ENCODE measurements at regions not wholly inside any gene's neighbourhood (a gene's known extent, or its start where the extent isn't known, plus 50 kb on each side); places are given as distances from the start of the nearest gene placed in this dataset.
A peak's percentile ranks its signal among the peaks of the same experiment; 100 is the strongest.

DNA sequence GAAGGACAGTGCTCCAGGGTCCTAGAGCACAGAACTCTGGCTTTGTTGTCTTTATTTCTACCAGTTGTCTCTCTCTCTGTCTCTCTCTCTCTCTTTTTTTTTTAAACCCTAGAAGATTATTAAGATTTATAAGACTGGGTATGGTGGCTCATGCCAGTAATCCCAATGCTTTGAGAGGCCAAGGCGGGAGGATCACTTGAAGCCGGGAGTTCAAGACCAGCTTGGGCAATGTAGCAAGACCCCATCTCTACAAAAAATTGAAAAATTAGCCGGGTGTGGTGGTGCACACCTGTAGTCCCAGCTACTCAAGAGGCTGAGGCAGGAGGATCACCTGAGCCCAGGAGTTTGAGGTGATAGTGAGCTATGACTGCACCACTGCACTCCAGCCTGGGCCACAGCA, 65.0 kb upstream of the ABL1 start:
- peaks cover 30% of the 10 kb centered on the region for H3K4me1 Mint-ChIP-seq (ENCODE audit: low read depth)
- ATAC-seq (no peak), DNase-seq (no peak)
- H3K27me3 Mint-ChIP-seq (ENCODE audit: low read depth), result no peaks in the 10 kb centered on the region
- H3K9me3 Mint-ChIP-seq (ENCODE audit: insufficient read depth), result peaks cover 3% of the 10 kb centered on the region
- H3K36me3 Mint-ChIP-seq (ENCODE audit: low read depth), result no peaks in the 10 kb centered on the region
- ChIA-PET CTCF (interaction anchor here (1.5 to 7.4 kb wide), 2 partner anchors 94 to 277 kb away, joined by 3 to 59 read pairs; no protein-coding TSS in a partner anchor), POLR2A (no interaction called here)
- H3K27ac Mint-ChIP-seq, result no peak overlapping the region
- H3K4me3 Mint-ChIP-seq, result no peak overlapping the region

DNA sequence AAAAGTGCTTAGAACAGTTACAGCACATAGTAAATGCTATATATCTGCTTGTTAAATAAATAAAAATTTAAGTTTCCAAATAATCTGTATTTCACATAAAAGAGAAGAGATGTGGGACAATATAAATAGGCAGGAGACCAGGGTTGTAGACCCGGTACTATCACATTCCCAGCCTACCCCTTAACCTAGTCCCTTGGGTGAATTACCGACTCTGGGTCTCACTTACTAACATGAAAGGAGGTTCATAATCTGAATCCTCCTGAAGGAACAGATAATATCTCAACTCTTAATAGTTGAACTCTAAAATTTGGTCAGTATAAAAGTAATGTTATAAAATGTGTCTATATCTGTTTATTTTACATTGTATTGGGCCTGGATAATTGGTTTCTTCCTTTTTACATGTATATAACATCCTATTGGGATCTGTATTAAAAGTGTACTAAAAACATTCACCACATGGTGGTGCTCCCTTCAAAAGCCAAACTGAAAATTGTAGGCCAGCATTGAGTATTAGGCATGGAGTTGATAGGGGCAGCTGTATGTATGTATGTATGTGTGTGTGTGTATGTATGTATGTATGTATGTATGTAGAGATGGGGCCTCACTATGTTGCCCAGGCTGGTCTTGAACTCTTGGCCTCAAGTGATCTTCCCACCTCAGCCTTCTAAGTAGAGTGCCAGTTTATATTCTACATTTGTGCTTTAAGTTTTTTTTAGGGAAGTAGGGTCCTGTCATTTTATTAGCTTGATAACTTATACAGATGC, 64.2 kb upstream of the ABL1 start:
- Mint-ChIP-seq H3K4me1 (ENCODE audit: low read depth) (peaks cover 23% of the 10 kb centered on the region), H3K9me3 (ENCODE audit: insufficient read depth) (peaks cover 11% of the 10 kb centered on the region), H3K27ac (no peak overlapping the region), H3K4me3 (no peak overlapping the region), H3K27me3 (ENCODE audit: low read depth) (no peaks in the 10 kb centered on the region), H3K36me3 (ENCODE audit: low read depth) (peaks cover 4% of the 10 kb centered on the region)
- no peak for DNase-seq
- ATAC-seq, result peak; percentile 82
- ChIA-PET CTCF (interaction anchor here (0.8 to 7.4 kb wide), 8 partner anchors 14 to 276 kb away, joined by 3 to 59 read pairs (median 4); no protein-coding TSS in a partner anchor), POLR2A (no interaction called here)

DNA sequence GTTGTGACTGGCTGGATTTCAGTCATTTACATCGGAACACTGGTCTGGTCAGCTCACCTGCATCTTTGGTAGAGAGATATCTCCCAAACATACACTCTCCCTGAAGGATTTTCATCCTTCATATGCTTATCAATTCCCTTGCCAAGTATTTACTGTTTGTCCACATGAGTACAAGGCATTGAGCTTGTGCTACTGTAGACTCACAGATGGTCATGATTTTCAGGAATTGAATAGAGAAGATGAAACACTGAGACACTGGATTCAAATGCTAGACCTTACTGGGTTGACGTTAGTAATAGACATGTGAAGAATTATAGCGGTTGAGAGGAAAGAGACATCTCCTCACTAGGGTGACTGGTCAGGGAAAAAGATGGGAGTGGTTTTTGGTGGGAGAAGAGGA, 62.9 kb upstream of the ABL1 start:
- no peak for DNase-seq
- ATAC-seq, result no peak
- H3K27me3 Mint-ChIP-seq (ENCODE audit: low read depth), result no peaks in the 10 kb centered on the region
- peaks cover 13% of the 10 kb centered on the region for H3K9me3 Mint-ChIP-seq (ENCODE audit: insufficient read depth)
- no peak overlapping the region for H3K4me3 Mint-ChIP-seq
- ChIA-PET POLR2A (no interaction called here), CTCF (interaction anchor here (0.9 to 7.4 kb wide), 5 partner anchors 23 to 92 kb away, joined by 3 to 59 read pairs (median 4); no protein-coding TSS in a partner anchor)
- H3K4me1 Mint-ChIP-seq (ENCODE audit: low read depth), result peaks cover 10% of the 10 kb centered on the region
- H3K36me3 Mint-ChIP-seq (ENCODE audit: low read depth), result peaks cover 4% of the 10 kb centered on the region
- H3K27ac Mint-ChIP-seq, result no peak overlapping the region

DNA sequence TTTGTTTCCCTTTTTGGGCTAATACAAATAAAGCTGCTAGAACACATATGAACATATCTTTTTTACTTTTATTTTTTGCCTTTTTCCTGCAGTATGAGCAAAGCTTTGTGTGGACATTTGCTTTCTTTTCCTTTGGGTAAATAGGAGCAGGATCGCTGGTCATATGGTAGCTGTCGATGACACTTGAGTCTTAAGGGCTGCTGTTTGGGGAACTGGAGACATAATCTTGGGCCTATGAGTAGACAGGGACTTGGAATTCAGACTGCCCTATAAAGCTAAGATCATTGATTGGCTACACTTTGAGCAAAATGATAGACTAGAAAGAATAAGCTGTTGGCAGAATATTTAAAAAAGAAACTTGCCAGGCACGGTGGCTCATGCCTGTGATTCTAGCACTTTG, 60.9 kb upstream of the ABL1 start:
- H3K27ac Mint-ChIP-seq, result no peak overlapping the region
- H3K9me3 Mint-ChIP-seq (ENCODE audit: insufficient read depth), result peaks cover 13% of the 10 kb centered on the region
- DNase-seq (no peak), ATAC-seq (no peak)
- ChIA-PET CTCF (interaction anchor here (1.1 to 7.4 kb wide), 2 partner anchors 58 to 90 kb away, joined by 3 to 59 read pairs; no protein-coding TSS in a partner anchor), POLR2A (no interaction called here)
- peaks cover 10% of the 10 kb centered on the region for H3K4me1 Mint-ChIP-seq (ENCODE audit: low read depth)
- no peaks in the 10 kb centered on the region for H3K27me3 Mint-ChIP-seq (ENCODE audit: low read depth)
- H3K4me3 Mint-ChIP-seq, result no peak overlapping the region
- peaks cover 4% of the 10 kb centered on the region for H3K36me3 Mint-ChIP-seq (ENCODE audit: low read depth)

DNA sequence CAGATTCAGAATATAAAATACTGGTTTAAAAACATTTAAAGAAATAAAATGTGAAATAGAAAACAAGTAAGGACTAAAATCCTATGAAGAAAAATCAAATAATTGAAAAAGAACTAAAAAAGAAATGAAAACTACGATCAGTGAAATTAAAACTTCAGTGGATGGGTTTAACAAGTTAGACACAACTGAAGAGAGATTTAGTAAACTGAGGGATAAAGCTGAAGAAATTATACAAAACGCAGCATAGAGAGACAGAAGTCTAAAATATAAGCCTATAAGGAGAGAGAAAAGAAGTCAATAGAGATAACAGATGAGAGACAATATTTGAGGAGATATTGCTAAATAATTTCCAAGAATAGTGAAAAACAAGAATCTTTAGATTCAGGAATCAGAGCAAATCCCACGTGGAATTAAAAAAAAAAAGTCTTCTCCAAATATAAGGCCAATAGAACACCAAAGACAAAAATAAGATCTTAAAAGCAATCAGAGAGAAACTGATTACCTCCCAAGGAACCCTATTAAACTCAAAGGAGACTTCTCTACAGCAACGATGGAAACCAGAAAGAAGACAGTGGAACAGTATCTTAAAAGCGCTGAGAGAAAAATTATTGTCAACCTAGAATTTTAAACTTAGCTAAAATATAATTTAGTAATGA, 59.6 kb upstream of the ABL1 start:
- Mint-ChIP-seq H3K4me1 (ENCODE audit: low read depth) (peaks cover 10% of the 10 kb centered on the region), H3K27ac (no peak overlapping the region), H3K27me3 (ENCODE audit: low read depth) (no peaks in the 10 kb centered on the region), H3K36me3 (ENCODE audit: low read depth) (peaks cover 4% of the 10 kb centered on the region), H3K9me3 (ENCODE audit: insufficient read depth) (peaks cover 13% of the 10 kb centered on the region), H3K4me3 (no peak overlapping the region)
- POLR2A ChIA-PET, result no interaction called here
- CTCF ChIA-PET, result interaction anchor here (0.8 kb wide), 1 partner anchor 12 kb away, joined by 3 read pairs; no protein-coding TSS in a partner anchor
- DNase-seq (no peak), ATAC-seq (no peak)

DNA sequence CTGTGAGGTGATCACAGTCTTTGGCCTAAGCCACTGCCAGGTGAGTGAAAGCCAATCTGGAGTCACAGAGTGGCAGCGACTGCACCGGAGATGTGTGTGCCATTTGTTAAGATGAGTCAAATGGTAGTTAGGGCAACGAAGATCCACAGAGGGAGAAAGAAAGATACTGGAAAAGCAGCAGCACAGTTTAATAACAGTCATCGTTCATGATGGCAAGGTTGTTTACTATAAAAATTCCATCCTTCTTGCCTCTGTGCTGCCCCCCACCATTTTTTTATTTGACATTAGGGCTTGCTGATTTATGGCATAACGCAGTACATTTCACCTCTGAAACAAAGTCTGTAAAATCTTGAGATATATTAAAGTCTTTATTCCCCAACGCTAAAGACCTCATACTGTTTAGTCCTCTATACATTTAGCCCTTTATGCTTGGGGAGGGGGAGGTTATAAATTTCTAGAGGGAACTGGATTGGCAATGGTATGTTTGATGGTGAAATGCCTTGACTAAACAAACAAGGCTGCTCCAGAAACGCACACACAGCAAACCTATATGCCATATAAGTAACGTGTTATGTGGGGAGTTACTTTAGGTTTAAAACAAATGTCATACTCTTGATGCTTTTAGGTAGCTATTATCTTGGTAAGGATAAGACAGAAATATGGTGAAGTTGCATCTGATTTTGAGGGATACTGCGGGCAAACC, 55.8 kb upstream of the ABL1 start:
- Mint-ChIP-seq H3K9me3 (ENCODE audit: insufficient read depth) (peaks cover 13% of the 10 kb centered on the region), H3K27ac (no peak overlapping the region), H3K4me3 (no peak overlapping the region), H3K27me3 (ENCODE audit: low read depth) (no peaks in the 10 kb centered on the region), H3K4me1 (ENCODE audit: low read depth) (peaks cover 8% of the 10 kb centered on the region), H3K36me3 (ENCODE audit: low read depth) (peaks cover 4% of the 10 kb centered on the region)
- POLR2A ChIA-PET, result no interaction called here
- DNase-seq, result no peak
- ATAC-seq, result no peak
- CTCF ChIA-PET, result no interaction called here

DNA sequence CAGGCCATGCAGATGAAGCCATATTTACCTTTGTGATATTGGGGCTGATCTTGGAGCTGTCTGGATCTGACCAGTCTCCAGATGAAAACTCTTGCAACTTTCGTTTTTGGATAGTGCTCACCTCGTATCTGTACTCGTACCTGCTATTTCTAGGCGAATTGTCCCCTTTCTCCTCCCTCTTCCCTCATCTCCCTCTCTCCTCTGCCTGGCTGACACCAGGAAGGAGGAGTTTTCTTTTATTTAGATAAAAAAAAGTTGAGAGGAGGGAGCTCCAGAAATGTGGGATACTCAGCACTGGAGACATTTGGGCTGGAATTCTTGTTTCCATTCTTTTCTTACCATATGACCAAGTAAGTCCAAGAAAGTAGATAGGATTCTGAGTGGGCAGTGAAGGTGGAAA, 54.6 kb upstream of the ABL1 start:
- ChIA-PET POLR2A (no interaction called here), CTCF (no interaction called here)

DNA sequence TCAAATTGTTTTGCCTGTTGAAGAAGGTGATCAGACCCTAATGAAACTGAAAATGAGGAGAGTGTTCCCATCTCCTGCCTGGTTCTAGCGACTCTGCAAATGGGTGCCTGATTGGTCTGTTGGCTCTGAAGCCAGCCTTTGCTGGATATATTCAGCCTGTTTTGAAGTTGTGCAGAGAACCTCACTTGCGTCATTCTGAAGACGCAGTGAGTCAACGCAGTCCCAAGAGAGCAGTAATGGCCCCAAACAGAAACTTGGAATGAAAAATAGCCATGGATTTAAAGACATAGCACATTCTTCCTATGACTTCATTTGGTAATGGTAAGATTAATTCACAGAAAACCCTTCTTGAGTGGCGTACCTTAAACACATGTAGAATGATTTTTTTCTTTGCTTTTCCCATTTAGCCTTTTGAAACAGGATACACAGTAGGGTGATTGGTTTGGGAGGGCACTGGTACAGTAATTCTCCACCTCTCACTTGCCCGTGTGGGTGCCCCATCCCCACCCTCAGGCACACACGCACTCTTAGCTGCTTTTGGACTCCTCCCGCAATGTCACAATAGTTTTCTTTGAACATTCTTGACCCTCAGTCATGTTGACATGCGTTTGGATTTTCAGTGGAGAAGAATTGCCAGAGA, 54.1 kb upstream of the ABL1 start:
- H3K9me3 Mint-ChIP-seq (ENCODE audit: insufficient read depth), result peaks cover under 1% of the 10 kb centered on the region
- no peak overlapping the region for H3K4me3 Mint-ChIP-seq
- CTCF ChIA-PET, result no interaction called here
- no peaks in the 10 kb centered on the region for H3K4me1 Mint-ChIP-seq (ENCODE audit: low read depth)
- H3K36me3 Mint-ChIP-seq (ENCODE audit: low read depth), result no peaks in the 10 kb centered on the region
- POLR2A ChIA-PET, result no interaction called here
- no peak for ATAC-seq
- no peak overlapping the region for H3K27ac Mint-ChIP-seq
- H3K27me3 Mint-ChIP-seq (ENCODE audit: low read depth), result no peaks in the 10 kb centered on the region
- DNase-seq, result no peak

More for the DNA sequence above, 54.6 kb upstream of the ABL1 start:
- H3K36me3 Mint-ChIP-seq (ENCODE audit: low read depth), result peaks cover 3% of the 10 kb centered on the region
- H3K9me3 Mint-ChIP-seq (ENCODE audit: insufficient read depth), result peaks cover 6% of the 10 kb centered on the region
- H3K27ac Mint-ChIP-seq, result no peak overlapping the region
- no peaks in the 10 kb centered on the region for H3K27me3 Mint-ChIP-seq (ENCODE audit: low read depth)
- no peaks in the 10 kb centered on the region for H3K4me1 Mint-ChIP-seq (ENCODE audit: low read depth)
- DNase-seq, result no peak
- no peak overlapping the region for H3K4me3 Mint-ChIP-seq
- ATAC-seq, result no peak

DNA sequence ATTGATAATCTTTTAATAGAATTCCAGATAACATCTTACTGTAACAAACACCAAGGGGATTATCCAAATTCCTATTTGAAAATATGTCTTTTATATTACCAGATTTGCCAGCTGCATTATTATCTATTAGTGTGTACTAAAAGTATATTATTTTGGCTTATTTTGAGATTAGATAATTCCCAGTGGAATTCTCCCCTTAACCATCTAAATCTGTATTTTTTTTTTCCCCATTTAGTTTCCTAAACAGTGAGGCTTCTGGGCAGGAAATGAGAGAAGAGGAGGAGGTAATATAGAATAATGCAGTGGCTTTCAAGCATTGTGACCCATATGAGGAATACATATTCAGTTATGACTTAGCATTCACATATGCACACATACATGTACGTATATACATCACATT, 53.5 kb upstream of the ABL1 start:
- Mint-ChIP-seq H3K4me1 (ENCODE audit: low read depth) (no peaks in the 10 kb centered on the region), H3K9me3 (ENCODE audit: insufficient read depth) (no peaks in the 10 kb centered on the region), H3K27ac (no peak overlapping the region), H3K36me3 (ENCODE audit: low read depth) (no peaks in the 10 kb centered on the region), H3K4me3 (no peak overlapping the region), H3K27me3 (ENCODE audit: low read depth) (no peaks in the 10 kb centered on the region)
- no peak for ATAC-seq
- ChIA-PET CTCF (no interaction called here), POLR2A (no interaction called here)
- no peak for DNase-seq

DNA sequence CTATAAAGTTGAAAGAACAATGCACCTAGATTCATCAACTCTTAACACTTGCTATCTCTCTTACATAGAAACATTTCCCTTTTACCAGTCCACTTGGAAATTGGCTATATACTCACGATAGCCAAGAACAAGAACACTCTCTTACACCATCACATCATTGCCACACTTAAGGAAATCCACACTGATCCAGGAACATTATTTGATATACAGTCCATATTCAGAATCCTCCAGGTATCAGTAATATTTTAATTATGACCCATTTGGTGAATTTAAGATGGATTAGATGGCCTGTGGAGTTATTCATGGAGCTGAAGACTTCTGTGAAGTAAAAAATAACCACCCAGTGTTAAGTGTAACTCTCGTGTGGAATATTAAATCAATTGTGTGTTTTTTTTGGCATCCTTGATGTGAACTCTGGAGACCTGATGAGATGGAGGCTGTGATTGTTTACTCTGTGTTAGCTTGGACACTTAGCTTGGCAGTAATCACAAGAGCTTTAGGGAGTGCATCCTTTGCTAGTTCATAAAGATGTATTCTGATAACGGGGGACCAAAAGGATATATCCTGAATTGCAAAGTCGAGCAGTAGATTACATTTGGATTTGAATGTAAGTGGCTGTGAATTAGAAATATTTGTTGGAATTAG, 52.0 kb upstream of the ABL1 start:
- DNase-seq, result no peak
- no peaks in the 10 kb centered on the region for H3K4me1 Mint-ChIP-seq (ENCODE audit: low read depth)
- no peaks in the 10 kb centered on the region for H3K9me3 Mint-ChIP-seq (ENCODE audit: insufficient read depth)
- CTCF ChIA-PET, result no interaction called here
- H3K36me3 Mint-ChIP-seq (ENCODE audit: low read depth), result no peaks in the 10 kb centered on the region
- no peak for ATAC-seq
- H3K27me3 Mint-ChIP-seq (ENCODE audit: low read depth), result no peaks in the 10 kb centered on the region
- H3K4me3 Mint-ChIP-seq, result no peak overlapping the region
- POLR2A ChIA-PET, result no interaction called here
- H3K27ac Mint-ChIP-seq, result no peak overlapping the region

DNA sequence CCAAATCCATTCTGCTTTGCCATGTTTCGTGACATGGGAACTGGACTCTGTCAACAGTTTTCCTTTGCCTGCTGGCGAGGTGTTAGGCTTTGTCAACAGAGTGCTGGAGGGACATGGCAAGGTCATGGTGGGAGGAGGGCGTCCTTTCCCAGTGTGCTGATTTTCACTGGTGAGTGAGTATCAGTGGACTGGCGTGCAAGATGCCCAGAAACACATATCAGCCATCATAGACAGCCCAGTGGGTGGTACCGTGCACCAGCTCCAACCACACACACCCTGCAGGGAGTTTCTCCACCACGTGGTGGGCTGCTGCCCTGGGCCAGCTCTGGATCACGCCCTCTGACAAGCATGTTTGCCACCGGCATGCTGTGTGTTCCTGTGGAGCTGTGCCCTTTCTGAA, 50.0 kb upstream of the ABL1 start:
- POLR2A ChIA-PET, result no interaction called here
- Mint-ChIP-seq H3K36me3 (ENCODE audit: low read depth) (peaks cover 2% of the 10 kb centered on the region), H3K27me3 (ENCODE audit: low read depth) (no peaks in the 10 kb centered on the region), H3K27ac (no peak overlapping the region), H3K4me1 (ENCODE audit: low read depth) (no peaks in the 10 kb centered on the region), H3K9me3 (ENCODE audit: insufficient read depth) (peaks cover 11% of the 10 kb centered on the region), H3K4me3 (no peak overlapping the region)
- CTCF ChIA-PET, result no interaction called here
- ATAC-seq (no peak), DNase-seq (no peak)
